Caco-2 (cell line): ENCODE measurements at regions not wholly inside any gene's neighbourhood (a gene's known extent, or its start where the extent isn't known, plus 50 kb on each side); places are given as distances from the start of the nearest gene placed in this dataset.

Experiments used
- BruUV-seq: library from RNA; stranded (reverse); fragments of 400-500 nt; replicated peaks from 2 replicates; lab custom pipeline; 2021; lab: Mats Ljungman, UMichigan
- CTCF ChIA-PET: fragments of 300-600 bp; sonication (Branson Sonifier 250); formaldehyde crosslinking; loops from one replicate; lab custom pipeline; 2022; ENCODE audit warnings: antibody characterized with exemption; lab: Charles Lee
- POLR2A ChIA-PET: fragments of 300-600 bp; sonication (Branson Sonifier 250); formaldehyde crosslinking; loops from one replicate; lab custom pipeline; 2022; ENCODE audit warnings: antibody characterized with exemption; lab: Charles Lee
- DNase-seq, 2 experiments: peaks; one replicate each; pipeline versions ENCODE4 v3.0.0 to v3.0.0-alpha.2; 2020 to 2022
- H3K27me3 ChIP-seq: replicated peaks from 2 replicates; pipeline ENCODE4 v1.6.0; 2011; ENCODE audit warnings: low read length; ENCODE audit not compliant: control insufficient read depth, insufficient read depth
- H3K36me3 ChIP-seq: 2 replicates; pipeline ENCODE4 v1.5.1; 2011; ENCODE audit warnings: low read length; ENCODE audit not compliant: control insufficient read depth, insufficient read depth
- H3K4me1 ChIP-seq: fragments of 250-450 bp; sonication (Bioruptor Pico); 2 replicates; pipeline ENCODE4 v1.5.1; 2020; ENCODE audit warnings: mild to moderate bottlenecking
- H3K4me3 ChIP-seq: 2 replicates; pipeline ENCODE4 v1.5.1; 2011; ENCODE audit warnings: low read depth, mild to moderate bottlenecking, control low read depth, low read length
- H3K9me3 ChIP-seq: fragments of 250-450 bp; sonication (Bioruptor Pico); 2 replicates; pipeline ENCODE4 v1.5.1; 2020; ENCODE audit warnings: mild to moderate bottlenecking, moderate library complexity
- H3K27ac Mint-ChIP-seq: one replicate; pipeline ENCODE4 v1.8.0; 2022; ENCODE audit warnings: mixed read lengths; ENCODE audit not compliant: unreplicated experiment
- H3K27me3 Mint-ChIP-seq: one replicate; pipeline ENCODE4 v1.8.0; 2022; ENCODE audit warnings: mixed read lengths; ENCODE audit not compliant: insufficient read depth, unreplicated experiment
- H3K36me3 Mint-ChIP-seq: one replicate; pipeline ENCODE4 v1.8.0; 2022; ENCODE audit warnings: mild to moderate bottlenecking, mixed read lengths; ENCODE audit not compliant: insufficient read depth, unreplicated experiment
- H3K4me1 Mint-ChIP-seq: one replicate; pipeline ENCODE4 v1.8.0; 2022; ENCODE audit warnings: low read depth, mixed read lengths; ENCODE audit not compliant: unreplicated experiment
- H3K4me3 Mint-ChIP-seq: one replicate; pipeline ENCODE4 v1.8.0; 2022; ENCODE audit warnings: mild to moderate bottlenecking, moderate library complexity, mixed read lengths; ENCODE audit not compliant: unreplicated experiment
- H3K9me3 Mint-ChIP-seq: one replicate; pipeline ENCODE4 v1.8.0; 2022; ENCODE audit warnings: mixed read lengths; ENCODE audit not compliant: unreplicated experiment
- CTCF ChIP-seq, 2 experiments: fragments of 200-600 bp in 1 of 2; IDR thresholded peaks; 1 replicate in 1 of 2; 2 replicates in 1 of 2; pipeline versions ENCODE4 v1.5.1 to v1.8.0; 2011 to 2022; ENCODE audit warnings: antibody characterized with exemption in 1 of 2, control low read depth in 1 of 2, inconsistent platforms in 1 of 2, low read depth in 1 of 2, low read length in 1 of 2, mild to moderate bottlenecking in 1 of 2, moderate library complexity in 1 of 2; ENCODE audit not compliant: insufficient read depth in 1 of 2, severe bottlenecking in 1 of 2, unreplicated experiment in 1 of 2
- intact Hi-C: fragments of 100-400 bp; cut with micrococcal nuclease; formaldehyde crosslinking; loops from one replicate; pipeline ENCODE4 v1.10.0; 2022; ENCODE audit not compliant: unreplicated experiment

GRCh38 chr14:22018890-22019289, 345.3 kb upstream of the OR4E1 start:
- no peaks in the 10 kb centered on the region for H3K36me3 ChIP-seq
- Mint-ChIP-seq H3K4me3 (no peak overlapping the region), H3K36me3 (no peaks in the 10 kb centered on the region), H3K27ac (no peak overlapping the region), H3K9me3 (no peaks in the 10 kb centered on the region), H3K4me1 (no peaks in the 10 kb centered on the region), H3K27me3 (peaks cover 12% of the 10 kb centered on the region)
- no peak for TF ChIP-seq CTCF (IDR thresholded peaks at IDR 0.05; ENCODE audit: insufficient read depth in 1 of 2, low read depth in 1 of 2, low read length in 1 of 2, severe bottlenecking in 1 of 2, unreplicated experiment in 1 of 2)
- no TSS peak for BruUV-seq
- ChIA-PET POLR2A (interaction anchor here (0.6 kb wide), 1 partner anchor 295 kb away, joined by 3 read pairs; no protein-coding TSS in a partner anchor), CTCF (interaction anchor here (0.7 kb wide), 1 partner anchor 40 kb away, joined by 3 read pairs; no protein-coding TSS in a partner anchor)
- H3K4me1 ChIP-seq, result no peaks in the 10 kb centered on the region
- no peaks in the 10 kb centered on the region for H3K9me3 ChIP-seq
- intact Hi-C loops, result no loop called here
- DNase-seq, result no peak
- no peaks in the 10 kb centered on the region for H3K27me3 ChIP-seq
- no peak overlapping the region for H3K4me3 ChIP-seq

- Histone ChIP-seq H3K27me3 (no peaks in the 10 kb centered on the region), H3K36me3 (no peaks in the 10 kb centered on the region), H3K4me3 (no peak overlapping the region), H3K9me3 (peaks cover 8% of the 10 kb centered on the region; the same call in 1 of the 2 replicates), H3K4me1 (no peaks in the 10 kb centered on the region)
- DNase-seq, result no peak
- Mint-ChIP-seq H3K4me1 (no peaks in the 10 kb centered on the region), H3K4me3 (no peak overlapping the region), H3K9me3 (no peaks in the 10 kb centered on the region), H3K36me3 (no peaks in the 10 kb centered on the region), H3K27ac (no peak overlapping the region), H3K27me3 (peaks cover 5% of the 10 kb centered on the region)
- no peak for TF ChIP-seq CTCF (IDR thresholded peaks at IDR 0.05; ENCODE audit: insufficient read depth in 1 of 2, low read depth in 1 of 2, low read length in 1 of 2, severe bottlenecking in 1 of 2, unreplicated experiment in 1 of 2)
- intact Hi-C loops, result no loop called here
- ChIA-PET CTCF (interaction anchor here (1.1 kb wide), 1 partner anchor 14 kb away, joined by 3 read pairs; no protein-coding TSS in a partner anchor), POLR2A (no interaction called here)
- BruUV-seq, result no TSS peak
These were observed 338.8 kb upstream of the OR4E1 start for GRCh38 chr14:22012452-22012851.

GRCh38 chr14:22011253-22011642, 337.6 kb upstream of the OR4E1 start:
- no peak overlapping the region for H3K4me3 Mint-ChIP-seq
- TF ChIP-seq CTCF (IDR thresholded peaks at IDR 0.05; ENCODE audit: insufficient read depth in 1 of 2, low read depth in 1 of 2, low read length in 1 of 2, severe bottlenecking in 1 of 2, unreplicated experiment in 1 of 2), result no peak
- no peaks in the 10 kb centered on the region for H3K4me1 Mint-ChIP-seq
- H3K9me3 ChIP-seq, result peaks cover 8% of the 10 kb centered on the region; the same call in 1 of the 2 replicates
- no peak overlapping the region for H3K27ac Mint-ChIP-seq
- BruUV-seq, result no TSS peak
- peaks cover 5% of the 10 kb centered on the region for H3K27me3 Mint-ChIP-seq
- ChIA-PET POLR2A (no interaction called here), CTCF (no interaction called here)
- H3K36me3 Mint-ChIP-seq, result no peaks in the 10 kb centered on the region
- H3K36me3 ChIP-seq, result no peaks in the 10 kb centered on the region
- no peaks in the 10 kb centered on the region for H3K4me1 ChIP-seq
- intact Hi-C loops, result no loop called here
- no peaks in the 10 kb centered on the region for H3K9me3 Mint-ChIP-seq
- no peaks in the 10 kb centered on the region for H3K27me3 ChIP-seq
- no peak for DNase-seq
- H3K4me3 ChIP-seq, result no peak overlapping the region
